Lower leg skin (tissue), 3 donors: ENCODE measurements at regions not wholly inside any gene's neighbourhood (a gene's known extent, or its start where the extent isn't known, plus 50 kb on each side); places are given as distances from the start of the nearest gene placed in this dataset.
"Not testable (repeated sequence)": the region's sequence is repeated elsewhere in the genome, so short reads cannot be mapped to it uniquely, and the experiment has no call there.

Experiments
- CTCF ChIP-seq, 3 donors: fragments of 450-650 bp; IDR thresholded peaks; one replicate each; pipeline ENCODE4 v1.5.1; 2016; ENCODE audit warnings: antibody characterized with exemption in 3 of 3, mild to moderate bottlenecking in 3 of 3, moderate library complexity in 2 of 3
- POLR2A ChIP-seq, 2 donors: fragments of 450-650 bp; IDR thresholded peaks; one replicate each; pipeline ENCODE4 v1.6.1; 2016 to 2017; ENCODE audit warnings: antibody characterized with exemption in 2 of 2, mild to moderate bottlenecking in 1 of 2, moderate library complexity in 1 of 2

- TF ChIP-seq CTCF, POLR2A (IDR thresholded peaks at IDR 0.05): not testable (repeated sequence)
Observed at GRCh38 chr15:28455537-28456475, 77.0 kb downstream of the GOLGA8G start.
